A673 (cell line): ENCODE measurements at regions not wholly inside any gene's neighbourhood (a gene's known extent, or its start where the extent isn't known, plus 50 kb on each side); places are given as distances from the start of the nearest gene placed in this dataset.

Experiments
- CTCF ChIP-seq: fragments of 300-800, 200-600 bp; sonication (generic); conservative IDR thresholded peaks from 2 replicates; pipeline ENCODE4 v1.5.1; 2017; ENCODE audit warnings: low read depth, mild to moderate bottlenecking, antibody characterized with exemption, low read length, moderate library complexity, mixed read lengths
- EZH2 ChIP-seq: fragments of 200-600 bp; sonication (generic); IDR thresholded peaks from 2 replicates; pipeline ENCODE4 v1.6.1; 2017; ENCODE audit warnings: borderline replicate concordance, low read depth, mild to moderate bottlenecking, mixed read lengths, antibody characterized with exemption, low read length; ENCODE audit not compliant: poor library complexity, severe bottlenecking

- no peak for TF ChIP-seq CTCF
- no peak for TF ChIP-seq EZH2
Observed at GRCh38 chr5:168005093-168005492, 286.4 kb upstream of the WWC1 start.
